ENCODE measurements at regions not wholly inside any gene's neighbourhood (a gene's known extent, or its start where the extent isn't known, plus 50 kb on each side); places are given as distances from the start of the nearest gene placed in this dataset.

DNA sequence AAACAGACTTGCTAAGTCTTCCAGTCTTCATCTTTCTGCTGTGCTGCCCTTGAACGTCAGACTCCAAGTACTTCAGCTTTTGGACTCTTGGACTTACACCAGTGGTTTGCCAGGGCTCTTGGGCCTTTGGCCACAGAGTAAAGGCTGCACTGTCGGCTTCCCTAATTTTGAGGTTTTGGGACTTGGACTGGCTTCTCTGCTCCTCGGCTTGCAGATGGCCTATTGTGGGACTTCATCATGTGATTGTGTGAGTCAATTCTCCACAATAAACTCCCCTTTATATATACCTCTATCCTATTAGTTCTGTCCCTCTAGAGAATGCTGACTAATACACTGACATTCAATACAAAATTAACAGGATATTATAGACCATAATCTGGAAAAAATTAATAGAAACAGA lies 628.1 kb downstream of the PLPP3 start:
- TF ChIP-seq CTCF (IDR thresholded peaks at IDR 0.05; ENCODE audit: low read length) (no peak), EZH2 (IDR thresholded peaks at IDR 0.05; ENCODE audit: borderline replicate concordance, low read length) (no peak)
